Left lung (tissue), 4 donors: ENCODE measurements at regions not wholly inside any gene's neighbourhood (a gene's known extent, or its start where the extent isn't known, plus 50 kb on each side); places are given as distances from the start of the nearest gene placed in this dataset.
"Not testable (repeated sequence)": the region's sequence is repeated elsewhere in the genome, so short reads cannot be mapped to it uniquely, and the experiment has no call there.

ENCODE experiments used
- ATAC-seq: fragments of 200-7000 bp; cut with Tn5 transposase; one replicate; pipeline ENCODE4 v1.9.1; 2020; ENCODE audit warnings: moderate library complexity
- DNase-seq, 4 donors: peaks; one replicate each; pipeline ENCODE4 v3.0.0-alpha.2; 2013 to 2020
- H3K27ac ChIP-seq, 2 donors: fragments of 200-600 bp; sonication (generic) in 1 of 2; one replicate each; pipeline versions ENCODE4 v1.5.0 to v1.8.0; 2020 to 2021
- H3K27me3 ChIP-seq, 2 donors: fragments of 200-600 bp; sonication (generic) in 1 of 2; one replicate each; pipeline versions ENCODE4 v1.5.0 to v1.8.0; 2020 to 2021
- H3K36me3 ChIP-seq, 2 donors: fragments of 200-600 bp; sonication (generic) in 1 of 2; one replicate each; pipeline versions ENCODE4 v1.5.0 to v1.8.0; 2020 to 2021
- H3K4me1 ChIP-seq, 2 donors: fragments of 200-600 bp; one replicate each; pipeline ENCODE4 v1.8.0; 2021
- H3K4me3 ChIP-seq, 2 donors: fragments of 200-600 bp; sonication (generic) in 1 of 2; one replicate each; pipeline versions ENCODE4 v1.5.0 to v1.8.0; 2020 to 2021; ENCODE audit warnings: mild to moderate bottlenecking in 1 of 2
- H3K9me3 ChIP-seq, 2 donors: fragments of 200-600 bp; sonication (generic) in 1 of 2; one replicate each; pipeline versions ENCODE4 v1.5.0 to v1.8.0; 2020 to 2021
- intact Hi-C, 2 donors: fragments of 100-400 bp; cut with DNase I; formaldehyde crosslinking; loops; one replicate each; pipeline versions ENCODE4 v1.11.2 to v1.14.2; 2022
- donor health status: DM: no; HTN: yes; CAD: no.
- donor health status: DM: no; HTN: no; CAD: no.

GRCh38 chr15:22519213-22519612 lies 60.5 kb downstream of the GOLGA6L22 start:
- not testable (repeated sequence) for H3K4me1 ChIP-seq, H3K4me3 ChIP-seq

GRCh38 chr15:22526537-22526936 lies 67.8 kb downstream of the GOLGA6L22 start:
- intact Hi-C loops, H3K27me3 ChIP-seq, ATAC-seq: not testable (repeated sequence)

More at GRCh38 chr15:22519213-22519612, 60.5 kb downstream of the GOLGA6L22 start:
- ATAC-seq, H3K27ac ChIP-seq, H3K9me3 ChIP-seq, intact Hi-C loops, DNase-seq, H3K27me3 ChIP-seq, H3K36me3 ChIP-seq: not testable (repeated sequence)

GRCh38 chr15:22527016-22527415 lies 68.3 kb downstream of the GOLGA6L22 start:
- H3K4me1 ChIP-seq, ATAC-seq, H3K27ac ChIP-seq, intact Hi-C loops, H3K4me3 ChIP-seq, H3K27me3 ChIP-seq, DNase-seq, H3K36me3 ChIP-seq, H3K9me3 ChIP-seq: not testable (repeated sequence)

More at GRCh38 chr15:22526537-22526936, 67.8 kb downstream of the GOLGA6L22 start:
- not testable (repeated sequence) for H3K36me3 ChIP-seq, H3K9me3 ChIP-seq, H3K27ac ChIP-seq, DNase-seq, H3K4me1 ChIP-seq, H3K4me3 ChIP-seq

- H3K36me3 ChIP-seq, intact Hi-C loops, DNase-seq, H3K9me3 ChIP-seq, H3K27ac ChIP-seq, H3K4me1 ChIP-seq, H3K4me3 ChIP-seq, ATAC-seq, H3K27me3 ChIP-seq: not testable (repeated sequence)
Observed at GRCh38 chr15:22529200-22529599, 70.5 kb downstream of the GOLGA6L22 start.

- H3K4me3 ChIP-seq, H3K27me3 ChIP-seq, DNase-seq, H3K27ac ChIP-seq, H3K9me3 ChIP-seq, H3K4me1 ChIP-seq, intact Hi-C loops, ATAC-seq, H3K36me3 ChIP-seq: not testable (repeated sequence)
Observed at GRCh38 chr15:22559701-22560100, 101.0 kb downstream of the GOLGA6L22 start.

- peak; percentile 19 for ATAC-seq
- intact Hi-C loops, DNase-seq, H3K36me3 ChIP-seq, H3K4me3 ChIP-seq, H3K9me3 ChIP-seq, H3K27me3 ChIP-seq, H3K27ac ChIP-seq, H3K4me1 ChIP-seq: not testable (repeated sequence)
Observed at GRCh38 chr15:22561716-22562115, 103.0 kb downstream of the GOLGA6L22 start.

GRCh38 chr15:22566510-22566909 lies 107.8 kb downstream of the GOLGA6L22 start:
- intact Hi-C loops, H3K9me3 ChIP-seq, H3K4me1 ChIP-seq, H3K27ac ChIP-seq, H3K4me3 ChIP-seq, H3K27me3 ChIP-seq, ATAC-seq, DNase-seq, H3K36me3 ChIP-seq: not testable (repeated sequence)

GRCh38 chr15:22569486-22569885 lies 110.8 kb downstream of the GOLGA6L22 start:
- H3K27me3 ChIP-seq, H3K9me3 ChIP-seq, H3K4me1 ChIP-seq, H3K4me3 ChIP-seq, DNase-seq, intact Hi-C loops, H3K27ac ChIP-seq: not testable (repeated sequence)
- peak; percentile 26 for ATAC-seq
- peaks cover 0 to 16% of the 10 kb centered on the region in 2 donors for H3K36me3 ChIP-seq

GRCh38 chr15:22572152-22572735 lies 113.5 kb downstream of the GOLGA6L22 start:
- H3K36me3 ChIP-seq = peaks cover 0 to 16% of the 10 kb centered on the region in 2 donors
- H3K27ac ChIP-seq, H3K4me3 ChIP-seq, intact Hi-C loops, ATAC-seq, H3K9me3 ChIP-seq, DNase-seq, H3K4me1 ChIP-seq, H3K27me3 ChIP-seq: not testable (repeated sequence)

GRCh38 chr15:22572792-22573191 lies 114.1 kb downstream of the GOLGA6L22 start:
- intact Hi-C loops, ATAC-seq, DNase-seq: not testable (repeated sequence)

GRCh38 chr15:22577828-22578227 lies 119.1 kb downstream of the GOLGA6L22 start:
- H3K36me3 ChIP-seq, H3K9me3 ChIP-seq, H3K27ac ChIP-seq, DNase-seq, H3K4me3 ChIP-seq, H3K27me3 ChIP-seq, intact Hi-C loops, ATAC-seq, H3K4me1 ChIP-seq: not testable (repeated sequence)

More at GRCh38 chr15:22572792-22573191, 114.1 kb downstream of the GOLGA6L22 start:
- not testable (repeated sequence) for H3K27me3 ChIP-seq, H3K9me3 ChIP-seq, H3K4me3 ChIP-seq, H3K27ac ChIP-seq, H3K4me1 ChIP-seq
- H3K36me3 ChIP-seq = peaks cover 0 to 16% of the 10 kb centered on the region in 2 donors

- DNase-seq, H3K36me3 ChIP-seq, H3K4me3 ChIP-seq, ATAC-seq, H3K9me3 ChIP-seq, H3K27me3 ChIP-seq, H3K4me1 ChIP-seq, H3K27ac ChIP-seq, intact Hi-C loops: not testable (repeated sequence)
Observed at GRCh38 chr15:22579213-22579612, 120.5 kb downstream of the GOLGA6L22 start.

- not testable (repeated sequence) for ATAC-seq
Observed at GRCh38 chr15:22587391-22587790, 128.7 kb downstream of the GOLGA6L22 start.

GRCh38 chr15:22598552-22598951 lies 139.8 kb downstream of the GOLGA6L22 start:
- H3K4me1 ChIP-seq, DNase-seq, H3K9me3 ChIP-seq, H3K27ac ChIP-seq, H3K27me3 ChIP-seq, H3K36me3 ChIP-seq, ATAC-seq, intact Hi-C loops, H3K4me3 ChIP-seq: not testable (repeated sequence)

More at GRCh38 chr15:22587391-22587790, 128.7 kb downstream of the GOLGA6L22 start:
- intact Hi-C loops, H3K4me1 ChIP-seq, DNase-seq, H3K27me3 ChIP-seq, H3K27ac ChIP-seq, H3K36me3 ChIP-seq, H3K4me3 ChIP-seq, H3K9me3 ChIP-seq: not testable (repeated sequence)
